Left ventricle myocardium inferior (tissue), 1 donor: ENCODE measurements at regions not wholly inside any gene's neighbourhood (a gene's known extent, or its start where the extent isn't known, plus 50 kb on each side); places are given as distances from the start of the nearest gene placed in this dataset.

Source experiments
- DNase-seq: peaks from one replicate; pipeline ENCODE4 v3.0.0-alpha.2; 2020
- H3K27ac ChIP-seq: fragments of 200-600 bp; replicated peaks from 2 replicates; pipeline ENCODE4 v1.8.0; 2021
- H3K27me3 ChIP-seq: fragments of 200-600 bp; 2 replicates; pipeline ENCODE4 v1.8.0; 2021; ENCODE audit warnings: low read depth
- H3K36me3 ChIP-seq: fragments of 200-600 bp; 2 replicates; pipeline ENCODE4 v1.8.0; 2021
- H3K4me1 ChIP-seq: fragments of 200-600 bp; 2 replicates; pipeline ENCODE4 v1.8.0; 2021
- H3K4me3 ChIP-seq: fragments of 200-600 bp; 2 replicates; pipeline ENCODE4 v1.8.0; 2021; ENCODE audit warnings: mild to moderate bottlenecking, moderate library complexity
- H3K9me3 ChIP-seq: fragments of 200-600 bp; replicated peaks from 2 replicates; pipeline ENCODE4 v1.8.0; 2021
- intact Hi-C: fragments of 100-400 bp; cut with micrococcal nuclease; formaldehyde crosslinking; loops from one replicate; pipeline ENCODE4 v1.11.0; 2022
- TF ChIP-seq, protein P1 (sequence below): fragments of 200-600 bp; IDR thresholded peaks from 2 replicates; pipeline ENCODE4 v1.8.0; 2021; ENCODE audit warnings: antibody characterized with exemption, mild to moderate bottlenecking, borderline replicate concordance
- donor health status: DM: no; HTN: yes; CAD: no; lungs with severe emphysema.

DNA sequence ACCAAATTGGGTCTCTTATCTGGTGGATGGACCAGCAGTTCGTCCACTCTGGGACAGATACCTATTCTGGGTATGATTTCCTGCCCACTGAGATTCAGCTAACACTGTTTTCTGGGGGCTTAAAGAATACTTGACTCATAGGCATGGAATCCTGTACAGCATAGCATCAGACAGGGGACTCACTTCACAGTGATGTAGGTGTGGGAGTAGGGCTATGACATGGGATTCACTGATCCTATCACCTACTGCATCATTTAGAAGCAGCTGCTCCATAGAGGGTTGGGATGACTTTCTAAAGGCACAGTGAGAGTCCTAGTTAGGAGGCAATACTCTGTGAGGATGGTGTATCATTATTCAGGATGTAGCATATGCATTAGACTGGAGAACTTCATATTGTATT is 74.5 kb upstream of the AHI1 start:
- H3K4me1 ChIP-seq, result peaks cover 15% of the 10 kb centered on the region
- no peaks in the 10 kb centered on the region for H3K36me3 ChIP-seq
- no peak for DNase-seq
- TF ChIP-seq, protein P1, sequence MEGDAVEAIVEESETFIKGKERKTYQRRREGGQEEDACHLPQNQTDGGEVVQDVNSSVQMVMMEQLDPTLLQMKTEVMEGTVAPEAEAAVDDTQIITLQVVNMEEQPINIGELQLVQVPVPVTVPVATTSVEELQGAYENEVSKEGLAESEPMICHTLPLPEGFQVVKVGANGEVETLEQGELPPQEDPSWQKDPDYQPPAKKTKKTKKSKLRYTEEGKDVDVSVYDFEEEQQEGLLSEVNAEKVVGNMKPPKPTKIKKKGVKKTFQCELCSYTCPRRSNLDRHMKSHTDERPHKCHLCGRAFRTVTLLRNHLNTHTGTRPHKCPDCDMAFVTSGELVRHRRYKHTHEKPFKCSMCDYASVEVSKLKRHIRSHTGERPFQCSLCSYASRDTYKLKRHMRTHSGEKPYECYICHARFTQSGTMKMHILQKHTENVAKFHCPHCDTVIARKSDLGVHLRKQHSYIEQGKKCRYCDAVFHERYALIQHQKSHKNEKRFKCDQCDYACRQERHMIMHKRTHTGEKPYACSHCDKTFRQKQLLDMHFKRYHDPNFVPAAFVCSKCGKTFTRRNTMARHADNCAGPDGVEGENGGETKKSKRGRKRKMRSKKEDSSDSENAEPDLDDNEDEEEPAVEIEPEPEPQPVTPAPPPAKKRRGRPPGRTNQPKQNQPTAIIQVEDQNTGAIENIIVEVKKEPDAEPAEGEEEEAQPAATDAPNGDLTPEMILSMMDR, result no peak
- intact Hi-C loops, result no loop called here
- H3K27ac ChIP-seq, result no peak overlapping the region
- H3K4me3 ChIP-seq, result no peak overlapping the region
- peaks cover 6% of the 10 kb centered on the region for H3K9me3 ChIP-seq
- no peaks in the 10 kb centered on the region for H3K27me3 ChIP-seq

DNA sequence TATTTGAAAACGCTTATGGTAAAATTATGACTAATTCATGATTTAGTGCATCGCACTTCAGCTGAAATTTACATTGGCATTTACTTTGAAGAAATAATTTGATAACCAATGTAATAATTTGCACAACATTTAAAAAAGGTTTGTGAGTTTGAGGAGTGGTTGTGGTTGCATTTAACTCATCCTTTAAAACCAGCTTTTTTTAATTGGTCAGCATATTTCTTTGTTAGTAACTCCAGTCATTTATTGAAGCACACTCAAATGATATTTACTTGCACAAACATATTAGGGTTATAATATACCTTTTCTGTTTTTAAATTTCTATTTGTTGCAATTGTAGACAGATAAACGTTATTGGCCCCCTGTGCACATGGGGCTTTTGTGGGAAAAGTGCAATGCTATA is 78.1 kb upstream of the AHI1 start:
- Histone ChIP-seq H3K9me3 (peaks cover 6% of the 10 kb centered on the region), H3K36me3 (no peaks in the 10 kb centered on the region)
- intact Hi-C loops, result no loop called here

DNA sequence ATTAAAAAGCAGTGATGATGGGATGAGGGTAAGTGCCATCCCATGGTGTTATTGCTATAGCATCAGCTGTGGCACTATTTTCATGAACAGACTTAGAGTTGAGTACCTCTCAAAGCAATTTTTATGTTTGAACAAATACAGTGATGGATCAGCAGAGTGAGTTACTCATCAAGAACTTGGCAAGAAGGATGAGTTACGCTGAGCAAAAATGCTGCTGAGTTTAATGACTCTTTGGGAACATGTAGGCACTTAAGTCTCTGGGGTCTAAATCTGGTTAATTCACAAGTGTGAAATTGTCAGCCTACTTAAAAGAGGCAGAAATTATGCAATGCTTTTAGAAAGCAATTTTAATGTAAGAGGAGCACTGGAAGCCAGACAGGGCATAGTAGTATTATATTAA is 78.5 kb upstream of the AHI1 start:
- H3K27me3 ChIP-seq, result no peaks in the 10 kb centered on the region
- no peak overlapping the region for H3K27ac ChIP-seq
- no peak for DNase-seq
- intact Hi-C loops, result no loop called here
- H3K36me3 ChIP-seq, result no peaks in the 10 kb centered on the region
- peaks cover 6% of the 10 kb centered on the region for H3K9me3 ChIP-seq
- TF ChIP-seq, protein P1, result no peak
- no peaks in the 10 kb centered on the region for H3K4me1 ChIP-seq
- H3K4me3 ChIP-seq, result no peak overlapping the region

More for the DNA sequence above, 78.1 kb upstream of the AHI1 start:
- Histone ChIP-seq H3K4me1 (no peaks in the 10 kb centered on the region), H3K27ac (no peak overlapping the region), H3K4me3 (no peak overlapping the region), H3K27me3 (no peaks in the 10 kb centered on the region)
- TF ChIP-seq, protein P1, result no peak
- DNase-seq, result no peak

DNA sequence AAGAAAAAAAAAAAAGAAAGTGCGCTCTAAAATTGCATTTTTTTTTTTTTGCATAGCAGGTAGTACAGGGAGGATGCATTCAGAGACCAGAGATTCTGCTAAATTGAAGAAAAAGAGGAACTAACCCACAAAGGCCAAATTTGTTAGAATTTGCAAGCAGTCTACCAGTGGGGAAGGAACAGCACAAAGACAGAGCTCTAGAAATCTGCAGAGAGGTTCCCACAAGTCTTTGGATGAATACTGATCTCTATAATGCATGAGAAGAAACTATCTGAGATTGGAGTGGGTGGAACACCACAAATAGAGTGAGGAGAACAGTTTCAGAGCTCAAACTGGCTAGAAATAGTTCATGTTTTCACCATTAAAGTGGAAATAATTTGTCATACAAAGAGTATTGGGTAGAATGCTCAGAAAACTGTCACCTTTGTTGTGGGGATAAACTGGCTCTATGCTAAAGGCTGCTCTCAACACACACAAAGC is 79.6 kb upstream of the AHI1 start:
- Histone ChIP-seq H3K27ac (no peak overlapping the region), H3K4me3 (no peak overlapping the region), H3K27me3 (no peaks in the 10 kb centered on the region), H3K9me3 (peaks cover 6% of the 10 kb centered on the region), H3K36me3 (no peaks in the 10 kb centered on the region), H3K4me1 (no peaks in the 10 kb centered on the region)
- TF ChIP-seq, protein P1, result no peak
- DNase-seq, result no peak
- intact Hi-C loops, result no loop called here

DNA sequence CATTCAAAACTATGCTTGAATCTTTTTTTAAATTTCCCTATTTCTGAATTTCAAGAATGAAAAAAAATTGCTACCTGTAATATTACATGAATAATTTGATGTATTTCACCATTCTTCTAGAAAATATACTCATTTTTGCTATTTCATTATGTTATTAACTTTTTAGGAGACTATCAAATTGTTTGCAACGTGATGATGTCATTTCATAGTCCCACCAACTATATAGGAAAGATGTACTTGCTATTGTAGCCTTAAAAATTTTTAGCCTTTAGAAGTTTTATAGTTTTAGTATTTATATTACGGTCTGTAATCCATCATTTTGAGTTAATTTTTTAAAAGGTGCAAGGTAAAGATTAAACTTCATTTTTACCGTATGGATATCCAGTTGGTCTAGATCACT is 81.4 kb upstream of the AHI1 start:
- H3K27ac ChIP-seq, result no peak overlapping the region
- no peaks in the 10 kb centered on the region for H3K36me3 ChIP-seq
- no peak for DNase-seq
- H3K27me3 ChIP-seq, result no peaks in the 10 kb centered on the region
- no peak overlapping the region for H3K4me3 ChIP-seq
- TF ChIP-seq, protein P1, result no peak
- no peaks in the 10 kb centered on the region for H3K4me1 ChIP-seq
- intact Hi-C loops, result no loop called here
- H3K9me3 ChIP-seq, result no peaks in the 10 kb centered on the region

DNA sequence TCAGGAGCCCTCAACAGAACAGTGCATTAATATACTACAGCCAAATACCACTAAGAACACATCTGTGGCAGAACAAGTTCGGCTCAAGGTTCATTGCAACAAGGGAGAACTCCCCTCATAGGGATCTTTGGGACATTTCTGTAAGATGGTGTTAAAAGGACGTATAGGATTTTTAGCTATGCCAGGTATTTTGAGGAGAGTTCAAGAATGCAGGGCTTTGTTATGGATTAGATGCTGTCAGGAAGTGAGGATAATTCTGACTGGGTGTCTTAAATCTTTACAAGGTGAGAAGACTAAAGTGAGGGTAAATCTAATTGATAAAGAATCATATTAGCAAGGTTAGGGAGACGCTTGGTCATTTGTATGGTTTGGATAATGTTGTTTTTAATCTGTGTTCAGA is 83.7 kb upstream of the AHI1 start:
- no peaks in the 10 kb centered on the region for H3K9me3 ChIP-seq
- intact Hi-C loops, result no loop called here

More for the DNA sequence above, 83.7 kb upstream of the AHI1 start:
- Histone ChIP-seq H3K36me3 (no peaks in the 10 kb centered on the region), H3K4me3 (no peak overlapping the region), H3K4me1 (no peaks in the 10 kb centered on the region), H3K27ac (no peak overlapping the region), H3K27me3 (no peaks in the 10 kb centered on the region)
- TF ChIP-seq, protein P1, result no peak
- no peak for DNase-seq
